GM19395 (cell line): ENCODE measurements at regions not wholly inside any gene's neighbourhood (a gene's known extent, or its start where the extent isn't known, plus 50 kb on each side); places are given as distances from the start of the nearest gene placed in this dataset.

Source experiments
- ATAC-seq: cut with Tn5 transposase; IDR thresholded peaks from one replicate; pipeline ENCODE4 v1.9.1; 2021; ENCODE audit warnings: mild to moderate bottlenecking, moderate library complexity; ENCODE audit not compliant: unreplicated experiment

GRCh38 chr13:108006619-108007018 lies 208.7 kb downstream of the LIG4 start:
- no peak for ATAC-seq

GRCh38 chr13:108005231-108005630 lies 210.1 kb downstream of the LIG4 start:
- ATAC-seq: no peak

- no peak for ATAC-seq
Observed at GRCh38 chr13:108003626-108004025, 211.7 kb downstream of the LIG4 start.

GRCh38 chr13:108000998-108001397 lies 214.3 kb downstream of the LIG4 start:
- ATAC-seq: no peak

GRCh38 chr13:107999751-108000150 lies 215.6 kb downstream of the LIG4 start:
- ATAC-seq: no peak

- no peak for ATAC-seq
Observed at GRCh38 chr13:107994137-107994536, 221.2 kb downstream of the LIG4 start.

GRCh38 chr13:107993239-107993949 lies 221.9 kb downstream of the LIG4 start:
- ATAC-seq: no peak

GRCh38 chr13:107992542-107992941 lies 222.8 kb downstream of the LIG4 start:
- ATAC-seq: no peak

GRCh38 chr13:107977071-107977574 lies 238.2 kb downstream of the LIG4 start:
- no peak for ATAC-seq

GRCh38 chr13:107976628-107977027 lies 238.7 kb downstream of the LIG4 start:
- no peak for ATAC-seq

GRCh38 chr13:107974409-107974808 lies 240.9 kb downstream of the LIG4 start:
- no peak for ATAC-seq

GRCh38 chr13:107969546-107969945 lies 245.8 kb downstream of the LIG4 start:
- ATAC-seq: no peak

- ATAC-seq: no peak
Observed at GRCh38 chr13:107968470-107968869, 246.9 kb downstream of the LIG4 start.

GRCh38 chr13:107964395-107964794 lies 250.9 kb downstream of the LIG4 start:
- ATAC-seq: no peak

- ATAC-seq: no peak
Observed at GRCh38 chr13:107961849-107962608, 253.3 kb downstream of the LIG4 start.

- ATAC-seq: no peak
Observed at GRCh38 chr13:107960301-107960700, 255.0 kb downstream of the LIG4 start.

- ATAC-seq: no peak
Observed at GRCh38 chr13:107956889-107957288, 258.4 kb downstream of the LIG4 start.

- ATAC-seq: no peak
Observed at GRCh38 chr13:107942030-107942617, 273.2 kb downstream of the LIG4 start.

GRCh38 chr13:107941345-107942029 lies 273.8 kb downstream of the LIG4 start:
- no peak for ATAC-seq

GRCh38 chr13:107937848-107938247 lies 277.5 kb downstream of the LIG4 start:
- ATAC-seq: no peak

GRCh38 chr13:107931056-107931455 lies 284.3 kb downstream of the LIG4 start:
- no peak for ATAC-seq
